ENCODE measurements at regions not wholly inside any gene's neighbourhood (a gene's known extent, or its start where the extent isn't known, plus 50 kb on each side); places are given as distances from the start of the nearest gene placed in this dataset.

DNA sequence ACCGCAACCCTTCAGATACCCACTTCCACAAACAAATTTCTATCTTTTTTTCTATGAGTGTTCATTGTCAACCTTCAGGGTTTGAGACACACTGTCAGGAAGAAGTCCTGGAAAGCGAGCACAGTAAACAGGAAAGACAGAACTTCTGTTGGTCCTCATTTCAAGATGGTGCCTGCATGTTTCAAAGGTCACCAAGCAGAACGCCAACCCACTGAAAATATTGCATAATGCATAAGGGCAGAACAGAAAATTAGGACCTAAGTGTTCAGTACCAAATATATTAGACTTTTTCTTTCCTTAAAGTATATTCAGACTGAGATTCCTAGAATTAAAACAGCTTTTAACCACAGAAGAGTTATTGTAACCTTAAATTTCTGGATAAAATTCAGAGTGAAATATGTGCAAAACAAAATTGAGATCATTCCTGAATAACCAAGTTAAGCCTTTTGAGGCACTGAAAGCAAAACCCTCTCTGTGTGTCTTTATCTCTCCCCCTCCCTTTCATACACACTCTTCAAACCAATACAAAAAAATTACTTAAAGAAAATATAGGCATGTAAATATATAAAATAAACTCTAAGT is 387.8 kb upstream of the THBS1 start:
- DNase-seq, result no peak

GRCh38 chr15:39193611-39194010 is 387.3 kb upstream of the THBS1 start:
- no peak for DNase-seq

- DNase-seq, result no peak
Observed at GRCh38 chr15:39194106-39194830, 386.6 kb upstream of the THBS1 start.

- no peak for DNase-seq
Observed at GRCh38 chr15:39195961-39196486, 384.9 kb upstream of the THBS1 start.

DNA sequence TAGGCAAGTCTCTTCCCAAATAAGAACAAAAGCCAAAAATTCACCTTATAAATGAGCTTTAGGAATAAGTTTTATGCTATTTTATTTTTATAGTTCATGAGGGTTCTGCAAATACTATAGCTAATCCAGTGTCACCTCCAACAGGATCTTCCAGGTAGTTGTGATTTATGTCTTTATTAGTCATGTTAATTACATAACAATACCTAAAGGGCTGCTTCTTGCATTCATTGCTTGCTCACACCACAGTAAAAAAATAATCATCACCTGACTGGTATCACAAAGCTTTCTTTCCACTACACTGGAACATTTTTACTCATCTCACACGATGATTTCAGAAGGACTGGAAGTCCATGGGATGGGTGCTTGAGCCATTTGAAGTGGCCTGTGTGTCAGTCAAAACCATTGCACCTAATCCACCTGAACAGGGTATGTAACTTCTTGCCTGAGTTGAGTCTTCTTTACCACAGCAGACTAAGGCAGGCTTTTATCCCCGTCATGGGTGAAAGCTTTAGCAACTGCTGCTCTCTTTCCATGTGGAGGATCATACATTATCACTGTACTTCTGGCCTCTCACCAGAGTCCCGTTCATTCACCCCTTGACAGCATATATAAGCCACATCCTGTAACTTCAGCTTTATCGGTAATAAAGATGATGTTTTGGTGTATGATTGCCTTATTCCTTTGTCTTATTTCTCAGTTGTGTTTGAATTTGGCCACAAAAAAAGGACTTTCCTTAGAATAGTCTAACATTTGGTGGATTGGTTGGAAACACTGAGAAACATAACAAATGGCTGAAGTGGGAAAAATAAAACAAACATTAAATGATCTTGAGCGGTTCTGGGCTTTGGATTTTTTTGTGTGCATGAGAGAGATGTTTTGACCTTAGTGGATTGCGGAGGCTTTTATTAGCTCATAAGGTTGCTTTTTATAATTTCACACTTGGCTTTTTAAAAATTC is 382.6 kb upstream of the THBS1 start:
- no peak for DNase-seq

DNA sequence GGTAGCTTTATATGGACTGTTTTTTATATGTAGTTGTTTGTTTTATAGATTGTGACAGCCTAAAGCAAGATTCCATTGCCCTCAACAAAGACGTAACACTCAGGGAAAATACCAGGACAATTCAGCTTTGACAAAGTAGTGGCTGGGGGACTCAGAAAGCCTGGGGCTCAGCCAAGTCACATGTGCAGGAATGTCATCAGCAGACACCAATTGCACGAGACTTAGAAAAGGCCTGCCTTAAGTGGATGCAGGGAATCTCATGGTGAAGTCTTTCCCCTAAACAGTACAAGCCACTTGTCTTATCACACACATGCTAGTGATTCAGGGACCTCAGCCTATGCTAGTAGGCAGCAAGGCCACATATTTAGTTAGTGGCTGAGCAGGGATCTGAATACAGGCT is 381.8 kb upstream of the THBS1 start:
- no peak for DNase-seq

DNA sequence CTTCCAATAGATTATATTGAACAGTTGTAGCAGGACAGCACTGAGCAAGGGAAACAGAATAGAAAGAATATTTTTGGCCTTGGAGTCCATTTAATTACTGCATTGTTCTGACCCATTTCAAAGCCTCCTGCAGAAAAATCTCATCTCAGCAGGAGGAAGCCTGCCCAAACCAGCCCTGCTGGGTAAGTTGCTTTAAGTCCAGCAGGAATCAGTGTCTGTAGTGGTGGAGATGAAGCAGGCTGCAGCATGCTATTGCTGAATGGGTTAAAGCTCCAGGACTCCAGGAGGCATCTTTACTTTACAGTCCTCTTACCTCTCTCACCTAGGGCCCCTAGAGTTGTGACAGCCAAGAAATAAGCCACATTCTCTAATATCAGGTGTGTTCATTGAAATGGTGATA is 380.3 kb upstream of the THBS1 start:
- no peak for DNase-seq

- DNase-seq, result no peak
Observed at GRCh38 chr15:39202641-39203040, 378.2 kb upstream of the THBS1 start.

- DNase-seq, result no peak
Observed at GRCh38 chr15:39204031-39204430, 376.8 kb upstream of the THBS1 start.

- no peak for DNase-seq
Observed at GRCh38 chr15:39205081-39205480, 375.8 kb upstream of the THBS1 start.

DNA sequence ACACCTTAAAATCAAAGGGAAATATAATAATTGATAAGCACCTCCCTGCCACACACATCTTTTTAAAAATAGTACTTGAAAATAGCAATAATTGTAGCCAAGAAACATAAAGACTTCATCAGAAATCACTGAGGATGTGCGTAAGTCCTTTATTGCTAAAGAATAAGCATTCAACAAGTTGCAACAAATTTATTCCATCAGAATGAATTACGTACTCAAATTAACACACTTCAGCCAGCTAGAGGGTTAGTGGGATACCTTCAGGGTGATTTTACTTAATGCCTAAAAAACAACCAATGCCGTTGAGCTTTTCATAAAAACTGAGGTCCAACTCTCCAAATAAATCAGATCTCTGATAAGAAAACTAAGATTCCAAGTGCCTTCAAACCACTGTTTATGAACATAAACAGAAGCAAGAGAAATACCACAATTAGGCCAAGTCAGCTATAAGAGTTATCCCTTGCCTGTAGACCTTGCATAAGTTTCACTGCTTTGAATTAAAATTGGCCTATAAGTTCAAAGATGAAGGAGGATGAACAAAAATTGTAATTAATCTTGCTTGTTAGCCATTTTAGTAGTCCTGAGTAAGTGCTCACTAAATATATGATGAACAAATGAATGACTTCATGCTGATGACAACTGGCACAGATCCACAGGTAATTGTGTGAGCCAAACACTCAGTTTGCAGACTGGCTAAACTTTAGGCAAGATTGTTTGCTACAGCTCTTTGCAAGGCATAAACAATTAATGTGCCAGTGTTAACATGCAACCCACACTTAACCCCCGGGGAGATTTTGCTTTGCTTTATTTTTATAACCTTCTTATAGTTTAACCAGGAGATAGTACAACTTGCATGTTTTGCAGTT is 375.1 kb upstream of the THBS1 start:
- DNase-seq, result no peak

GRCh38 chr15:39207532-39208115 is 373.3 kb upstream of the THBS1 start:
- DNase-seq, result no peak

GRCh38 chr15:39208187-39208586 is 372.7 kb upstream of the THBS1 start:
- DNase-seq, result no peak

DNA sequence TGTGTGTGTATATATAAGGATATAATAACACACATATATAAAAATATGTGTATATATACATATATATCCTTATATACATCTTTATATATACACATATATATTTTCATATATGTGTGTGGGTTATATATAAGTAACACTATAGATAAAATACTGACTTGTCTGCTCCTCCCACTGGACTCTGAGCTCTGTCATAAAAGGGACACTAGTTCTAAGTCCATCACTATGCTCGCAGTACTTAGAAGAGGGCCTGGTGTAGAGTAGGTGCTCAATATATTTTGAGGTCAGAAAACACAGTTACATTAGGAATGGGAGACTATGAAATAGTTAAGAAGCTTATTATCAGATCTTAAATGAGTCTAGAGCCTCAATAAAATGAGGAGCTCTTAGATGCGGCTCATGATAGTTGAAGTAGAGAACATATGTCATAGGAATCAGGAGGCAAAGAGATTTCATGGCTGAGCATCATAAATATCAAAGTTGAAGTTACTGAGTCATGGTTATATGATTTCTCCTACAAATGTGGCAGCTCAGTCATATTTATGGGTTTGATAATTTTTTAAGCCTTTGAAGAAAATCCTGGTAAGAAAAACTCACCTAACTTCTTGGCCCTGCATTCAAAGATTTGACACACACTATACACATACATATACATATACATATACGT is 371.2 kb upstream of the THBS1 start:
- DNase-seq, result no peak

- no peak for DNase-seq
Observed at GRCh38 chr15:39211108-39211979, 369.5 kb upstream of the THBS1 start.

DNA sequence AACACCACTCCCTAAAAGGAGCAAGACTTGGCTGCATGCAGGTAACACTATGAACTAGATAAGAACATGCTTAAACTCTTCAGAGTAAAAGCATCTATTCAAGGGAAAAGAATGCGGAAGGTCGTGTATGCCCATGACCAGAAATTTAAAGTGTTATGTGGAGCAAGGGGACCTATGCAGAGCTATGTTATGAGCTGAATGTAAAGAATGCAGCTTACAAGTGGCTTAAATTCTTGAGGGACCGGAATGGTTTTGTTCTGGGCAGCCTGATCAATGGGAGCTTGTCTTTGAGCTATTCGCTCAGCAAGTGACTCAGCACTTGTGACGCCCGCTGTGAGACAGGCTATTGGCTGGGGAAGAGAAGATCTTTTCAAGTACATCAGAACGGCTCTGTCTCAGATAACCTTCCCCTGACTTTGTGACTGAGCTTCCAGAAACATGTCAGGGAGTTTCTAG is 367.5 kb upstream of the THBS1 start:
- no peak for DNase-seq

DNA sequence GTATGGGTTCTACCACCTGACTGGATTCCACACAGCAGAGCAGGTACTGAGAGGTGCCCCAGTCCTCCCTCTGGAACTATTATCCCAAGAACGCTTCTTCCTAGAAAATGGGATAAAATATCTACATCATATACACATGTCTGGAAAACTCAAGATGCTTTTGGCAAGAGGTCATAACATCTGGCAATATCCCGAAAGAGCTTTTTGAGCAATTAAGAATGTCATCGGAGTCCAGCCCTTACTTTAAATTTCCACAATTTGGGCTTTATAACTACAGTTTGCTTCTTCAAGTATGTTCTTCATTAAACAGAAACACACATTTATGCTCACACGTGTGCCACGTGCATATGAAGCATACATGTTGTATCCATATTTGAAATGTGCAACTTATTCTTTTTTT is 365.9 kb upstream of the THBS1 start:
- DNase-seq, result no peak

DNA sequence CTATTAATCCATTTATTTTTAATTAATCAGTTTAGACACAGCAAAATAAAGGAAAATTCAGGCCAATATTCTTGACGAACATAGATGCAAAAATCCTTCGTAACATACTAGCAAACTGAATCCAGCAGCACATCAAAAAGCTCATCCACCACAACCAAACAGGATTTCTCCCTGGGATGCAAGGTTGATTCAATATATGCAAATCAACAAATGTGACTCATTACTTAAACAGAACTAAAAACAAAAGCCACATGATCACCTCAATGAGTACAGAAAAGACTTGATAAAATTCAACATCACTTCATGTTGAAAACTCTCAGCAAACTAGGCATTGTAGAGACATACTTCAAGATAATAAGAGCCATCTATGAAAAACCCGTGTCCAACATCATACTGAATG is 364.1 kb upstream of the THBS1 start:
- no peak for DNase-seq

DNA sequence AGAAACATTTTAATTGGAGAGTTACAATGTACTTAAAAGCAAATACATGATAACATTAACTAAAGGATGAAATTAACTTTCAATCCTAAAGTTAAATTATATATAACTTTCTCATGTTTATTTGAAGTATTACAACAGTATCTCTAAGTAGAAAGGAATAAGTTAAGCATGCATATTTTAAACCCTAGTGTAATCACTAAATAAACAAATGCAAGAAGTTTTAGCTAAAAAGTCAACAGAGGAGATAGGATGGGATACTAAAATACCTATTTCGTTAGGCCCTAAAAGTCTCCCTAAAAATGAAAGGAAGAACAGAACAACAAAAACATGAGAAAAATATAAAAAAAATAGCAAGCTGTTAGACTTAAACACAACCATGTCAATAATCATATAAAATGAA is 361.3 kb upstream of the THBS1 start:
- DNase-seq, result no peak

GRCh38 chr15:39226169-39226937 is 354.5 kb upstream of the THBS1 start:
- DNase-seq, result no peak

Data from activated naive CD4-positive, alpha-beta T cell treated with anti-CD3 and anti-CD28 coated beads, Interleukin-2, amount 50 U/mL, for 16 hours (primary cell).